K562 (cell line): ENCODE measurements at regions not wholly inside any gene's neighbourhood (a gene's known extent, or its start where the extent isn't known, plus 50 kb on each side); places are given as distances from the start of the nearest gene placed in this dataset.

ENCODE experiments used
- CEBPG ChIP-seq, 3 experiments: fragments of 200-800 bp in 1 of 3; sonication (Bioruptor generic) in 1 of 3; sonication (generic) in 1 of 3; formaldehyde crosslinking in 1 of 3; IDR thresholded peaks in 2 of 3; conservative IDR thresholded peaks in 1 of 3; 2 replicates each; pipeline versions ENCODE4 v1.6.1 to v1.8.0; 2016 to 2022; ENCODE audit warnings: missing compliant biosample characterization in 2 of 3, missing genetic modification characterization in 2 of 3, mild to moderate bottlenecking in 1 of 3, missing genetic modification reagents in 1 of 3
- FOXP1 ChIP-seq: sonication (generic); formaldehyde crosslinking; IDR thresholded peaks from 2 replicates; pipeline ENCODE4 v1.8.0; 2022; ENCODE audit warnings: mild to moderate bottlenecking, missing genetic modification reagents
- KLF6 ChIP-seq: fragments of 250-450 bp; sonication (Bioruptor Pico); IDR thresholded peaks from 2 replicates; pipeline ENCODE4 v1.4.0; 2020; ENCODE audit warnings: mild to moderate bottlenecking, moderate library complexity, borderline replicate concordance
- MLLT1 ChIP-seq, 2 experiments: fragments of 450-650 bp; IDR thresholded peaks; 2 replicates each; pipeline ENCODE4 v1.6.1; 2016
- PKNOX1 ChIP-seq: fragments of 450-650 bp; IDR thresholded peaks from 2 replicates; pipeline ENCODE4 v1.6.1; 2016
- RREB1 ChIP-seq: fragments of 250-450 bp; sonication (Bioruptor Pico); IDR thresholded peaks from 2 replicates; pipeline ENCODE4 v1.4.0; 2020
- SP2 ChIP-seq: IDR thresholded peaks from 2 replicates; pipeline ENCODE4 v1.6.1; 2011; ENCODE audit warnings: mild to moderate bottlenecking, low read depth, low read length, moderate library complexity; ENCODE audit not compliant: poor library complexity, severe bottlenecking; ENCODE audit errors: extremely low read depth
- ZC3H8 ChIP-seq: fragments of 450-650 bp; IDR thresholded peaks from 2 replicates; pipeline ENCODE4 v1.6.1; 2017
- TF ChIP-seq, protein P1 (sequence below), 2 experiments: fragments of 450-650 bp; formaldehyde crosslinking in 1 of 2; IDR thresholded peaks; 2 replicates each; pipeline versions ENCODE4 v1.4.0 to v1.6.1; 2014 to 2020; ENCODE audit warnings: mild to moderate bottlenecking in 2 of 2, borderline replicate concordance in 1 of 2, low read depth in 1 of 2

DNA sequence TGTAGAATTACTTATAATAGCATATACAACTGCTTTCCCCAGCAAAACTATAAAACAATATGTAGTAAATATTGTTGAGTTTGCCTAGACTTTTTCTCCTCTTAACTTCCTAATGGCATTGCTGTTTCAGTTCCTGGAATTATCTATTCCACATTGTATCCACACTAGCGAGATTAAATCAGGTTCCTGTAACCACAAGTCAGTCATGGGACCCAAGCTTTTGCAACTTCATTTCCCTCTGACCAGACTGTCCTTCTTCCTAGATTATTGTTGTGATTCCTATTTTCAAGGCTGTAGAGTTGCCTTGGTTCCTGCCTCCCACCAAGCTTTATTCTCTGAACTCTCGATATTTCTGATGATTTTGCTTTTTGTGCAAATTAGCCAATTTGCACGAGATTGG, 173.3 kb upstream of the ZNF804B start (continued):
- TF ChIP-seq, protein P1, sequence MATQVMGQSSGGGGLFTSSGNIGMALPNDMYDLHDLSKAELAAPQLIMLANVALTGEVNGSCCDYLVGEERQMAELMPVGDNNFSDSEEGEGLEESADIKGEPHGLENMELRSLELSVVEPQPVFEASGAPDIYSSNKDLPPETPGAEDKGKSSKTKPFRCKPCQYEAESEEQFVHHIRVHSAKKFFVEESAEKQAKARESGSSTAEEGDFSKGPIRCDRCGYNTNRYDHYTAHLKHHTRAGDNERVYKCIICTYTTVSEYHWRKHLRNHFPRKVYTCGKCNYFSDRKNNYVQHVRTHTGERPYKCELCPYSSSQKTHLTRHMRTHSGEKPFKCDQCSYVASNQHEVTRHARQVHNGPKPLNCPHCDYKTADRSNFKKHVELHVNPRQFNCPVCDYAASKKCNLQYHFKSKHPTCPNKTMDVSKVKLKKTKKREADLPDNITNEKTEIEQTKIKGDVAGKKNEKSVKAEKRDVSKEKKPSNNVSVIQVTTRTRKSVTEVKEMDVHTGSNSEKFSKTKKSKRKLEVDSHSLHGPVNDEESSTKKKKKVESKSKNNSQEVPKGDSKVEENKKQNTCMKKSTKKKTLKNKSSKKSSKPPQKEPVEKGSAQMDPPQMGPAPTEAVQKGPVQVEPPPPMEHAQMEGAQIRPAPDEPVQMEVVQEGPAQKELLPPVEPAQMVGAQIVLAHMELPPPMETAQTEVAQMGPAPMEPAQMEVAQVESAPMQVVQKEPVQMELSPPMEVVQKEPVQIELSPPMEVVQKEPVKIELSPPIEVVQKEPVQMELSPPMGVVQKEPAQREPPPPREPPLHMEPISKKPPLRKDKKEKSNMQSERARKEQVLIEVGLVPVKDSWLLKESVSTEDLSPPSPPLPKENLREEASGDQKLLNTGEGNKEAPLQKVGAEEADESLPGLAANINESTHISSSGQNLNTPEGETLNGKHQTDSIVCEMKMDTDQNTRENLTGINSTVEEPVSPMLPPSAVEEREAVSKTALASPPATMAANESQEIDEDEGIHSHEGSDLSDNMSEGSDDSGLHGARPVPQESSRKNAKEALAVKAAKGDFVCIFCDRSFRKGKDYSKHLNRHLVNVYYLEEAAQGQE (IDR thresholded peaks at IDR 0.05; ENCODE audit: borderline replicate concordance) = no peak
- TF ChIP-seq, protein P1 (CRISPR knock-in tag; IDR thresholded peaks at IDR 0.05; ENCODE audit: low read depth) = no peak
- TF ChIP-seq FOXP1 = no peak
- TF ChIP-seq KLF6 (CRISPR knock-in tag) = peak; percentile 61; the same call in 1 of the 2 replicates
- no peak for TF ChIP-seq CEBPG (CRISPR knock-in tag; IDR thresholded peaks at IDR 0.05)
- no peak for TF ChIP-seq CEBPG (tag; conservative IDR thresholded peaks at IDR 0.05 in 1 of 2, IDR thresholded peaks at IDR 0.05 in 1 of 2)
- peak in 1 of 2 experiments; percentile 39; a peak in 1 of 4 replicates for TF ChIP-seq MLLT1 (IDR thresholded peaks at IDR 0.05)
- TF ChIP-seq PKNOX1 = peak; percentile 52; the same call in 1 of the 2 replicates
- no peak for TF ChIP-seq ZC3H8
- no peak for TF ChIP-seq RREB1 (CRISPR knock-in tag)
- TF ChIP-seq SP2 = no peak
